H9 (cell line): ENCODE measurements at regions not wholly inside any gene's neighbourhood (a gene's known extent, or its start where the extent isn't known, plus 50 kb on each side); places are given as distances from the start of the nearest gene placed in this dataset.

Experiments used
- DNase-seq: peaks from one replicate; pipeline ENCODE4 v3.0.0-alpha.2; 2017
- H2AFZ ChIP-seq: one replicate; pipeline ENCODE4 v1.6.1; 2013; ENCODE audit warnings: mild to moderate bottlenecking, low read length, control low read depth, moderate library complexity
- H2AK5ac ChIP-seq: 2 replicates; pipeline ENCODE4 v1.6.1; 2013; ENCODE audit warnings: low read length, control low read depth, mixed read lengths; ENCODE audit not compliant: insufficient read length
- H2BK120ac ChIP-seq: one replicate; pipeline ENCODE4 v1.6.1; 2013; ENCODE audit warnings: low read depth, mild to moderate bottlenecking, low read length, control low read depth, inconsistent platforms; ENCODE audit not compliant: poor library complexity, severe bottlenecking
- H2BK12ac ChIP-seq: 2 replicates; pipeline ENCODE4 v1.6.1; 2013; ENCODE audit warnings: low read length, control low read depth, mixed read lengths, low read depth; ENCODE audit not compliant: insufficient read length
- H2BK15ac ChIP-seq: 2 replicates; pipeline ENCODE4 v1.6.1; 2013; ENCODE audit warnings: low read depth, low read length, control low read depth
- H2BK20ac ChIP-seq: one replicate; pipeline ENCODE4 v1.6.1; 2013; ENCODE audit warnings: low read depth, mild to moderate bottlenecking, low read length, control low read depth, inconsistent platforms; ENCODE audit not compliant: poor library complexity, severe bottlenecking
- H2BK5ac ChIP-seq: 2 replicates; pipeline ENCODE4 v1.6.1; 2013; ENCODE audit warnings: low read length, control low read depth, mixed read lengths; ENCODE audit not compliant: insufficient read length
- H3K14ac ChIP-seq: 2 replicates; pipeline ENCODE4 v1.6.1; 2013; ENCODE audit warnings: low read length, control low read depth; ENCODE audit not compliant: insufficient read depth
- H3K18ac ChIP-seq: 2 replicates; pipeline ENCODE4 v1.6.1; 2013; ENCODE audit warnings: low read depth, mild to moderate bottlenecking, mixed read lengths, low read length, control low read depth; ENCODE audit not compliant: insufficient read length
- H3K23ac ChIP-seq: 2 replicates; pipeline ENCODE4 v1.6.1; 2013; ENCODE audit warnings: low read length, control low read depth, mixed read lengths, low read depth; ENCODE audit not compliant: insufficient read length
- H3K23me2 ChIP-seq: 2 replicates; pipeline ENCODE4 v1.6.1; 2013; ENCODE audit warnings: low read depth, mild to moderate bottlenecking, mixed read lengths, low read length, control low read depth; ENCODE audit not compliant: insufficient read length, poor library complexity, severe bottlenecking
- H3K27ac ChIP-seq: 2 replicates; pipeline ENCODE4 v1.5.1; 2013; ENCODE audit warnings: low read length, control low read depth, mixed read lengths, low read depth; ENCODE audit not compliant: insufficient read length
- H3K27me3 ChIP-seq: 2 replicates; pipeline ENCODE4 v1.6.1; 2013; ENCODE audit warnings: low read length, control low read depth, inconsistent platforms; ENCODE audit not compliant: insufficient read depth
- H3K4ac ChIP-seq: 2 replicates; pipeline ENCODE4 v1.6.1; 2013; ENCODE audit warnings: low read depth, mild to moderate bottlenecking, control low read depth, inconsistent platforms, low read length, moderate library complexity
- H3K4me1 ChIP-seq: 2 replicates; pipeline ENCODE4 v1.6.1; 2013; ENCODE audit warnings: low read length, control low read depth, inconsistent platforms; ENCODE audit not compliant: insufficient read depth
- H3K4me2 ChIP-seq: 2 replicates; pipeline ENCODE4 v1.6.1; 2013; ENCODE audit warnings: low read length, control low read depth, mixed read lengths; ENCODE audit not compliant: insufficient read length, insufficient read depth
- H3K56ac ChIP-seq: 2 replicates; pipeline ENCODE4 v1.6.1; 2013; ENCODE audit warnings: low read depth, mild to moderate bottlenecking, mixed read lengths, low read length, control low read depth; ENCODE audit not compliant: insufficient read length
- H3K79me1 ChIP-seq: 2 replicates; pipeline ENCODE4 v1.6.1; 2013; ENCODE audit warnings: low read depth, mild to moderate bottlenecking, moderate library complexity, low read length, control low read depth, inconsistent platforms; ENCODE audit not compliant: insufficient read depth, poor library complexity, severe bottlenecking
- H3K79me2 ChIP-seq: 2 replicates; pipeline ENCODE4 v1.6.1; 2013; ENCODE audit warnings: low read length, control low read depth, inconsistent platforms; ENCODE audit not compliant: insufficient read depth
- H3K9ac ChIP-seq: 2 replicates; pipeline ENCODE4 v1.6.1; 2013; ENCODE audit warnings: low read length, control low read depth, mixed read lengths; ENCODE audit not compliant: insufficient read length; ENCODE audit errors: extremely low read depth
- H3K9me3 ChIP-seq: one replicate; pipeline ENCODE4 v1.6.1; 2013; ENCODE audit warnings: low read depth, low read length, inconsistent platforms; ENCODE audit not compliant: control insufficient read depth
- H3T11ph ChIP-seq: one replicate; pipeline ENCODE4 v1.6.1; 2013; ENCODE audit warnings: mild to moderate bottlenecking, low read length, control low read depth, inconsistent platforms
- H4K20me1 ChIP-seq: one replicate; pipeline ENCODE4 v1.6.1; 2013; ENCODE audit not compliant: control insufficient read depth, insufficient read length, insufficient read depth
- H4K5ac ChIP-seq: 2 replicates; pipeline ENCODE4 v1.6.1; 2013; ENCODE audit warnings: low read depth, mild to moderate bottlenecking, mixed read lengths, low read length, control low read depth; ENCODE audit not compliant: insufficient read length
- H4K8ac ChIP-seq: replicated peaks from 2 replicates; pipeline ENCODE4 v1.6.1; 2013; ENCODE audit warnings: low read length, control low read depth, mixed read lengths, low read depth; ENCODE audit not compliant: insufficient read length
- H4K91ac ChIP-seq: 2 replicates; pipeline ENCODE4 v1.6.1; 2013; ENCODE audit warnings: low read depth, mild to moderate bottlenecking, moderate library complexity, mixed read lengths, low read length, control low read depth; ENCODE audit not compliant: insufficient read length
- H3K27ac Mint-ChIP-seq, 3 experiments: 2 replicates in 2 of 3; 3 replicates in 1 of 3; pipeline ENCODE4 v1.8.0; 2020 to 2021; ENCODE audit warnings: mixed read lengths in 3 of 3, mild to moderate bottlenecking in 1 of 3, moderate library complexity in 1 of 3
- H3K27me3 Mint-ChIP-seq: 2 replicates; pipeline ENCODE4 v1.8.0; 2021; ENCODE audit warnings: low read depth, mild to moderate bottlenecking, moderate library complexity, mixed read lengths
- H3K36me3 Mint-ChIP-seq, 3 experiments: 2 replicates in 2 of 3; 3 replicates in 1 of 3; pipeline ENCODE4 v1.8.0; 2020 to 2021; ENCODE audit warnings: low read depth in 3 of 3, mixed read lengths in 3 of 3; ENCODE audit not compliant: insufficient read depth in 1 of 3
- H3K4me1 Mint-ChIP-seq, 2 experiments: 2 replicates each; pipeline ENCODE4 v1.8.0; 2020; ENCODE audit warnings: mixed read lengths in 2 of 2
- H3K4me3 Mint-ChIP-seq, 2 experiments: 2 replicates in 1 of 2; 3 replicates in 1 of 2; pipeline ENCODE4 v1.8.0; 2020 to 2021; ENCODE audit warnings: mild to moderate bottlenecking in 2 of 2, mixed read lengths in 2 of 2, moderate library complexity in 1 of 2
- H3K9me3 Mint-ChIP-seq, 2 experiments: 2 replicates in 1 of 2; 3 replicates in 1 of 2; pipeline ENCODE4 v1.8.0; 2020; ENCODE audit warnings: mild to moderate bottlenecking in 2 of 2, mixed read lengths in 2 of 2, moderate library complexity in 1 of 2
- WGBS: extraction: QIAGEN DNeasy Blood & Tissue Kit; methylation state at CpG from one replicate; pipeline ENCODE4 v1.1.7; 2013; ENCODE audit warnings: missing lambda C conversion rate, low lambda C conversion rate, mixed read lengths; ENCODE audit not compliant: insufficient read length; ENCODE audit errors: extremely low coverage; 5-methylcytosine and 5-hydroxymethylcytosine counted together
- TF ChIP-seq, protein P1 (sequence below): fragments of 200-600 bp; sonication (generic); conservative IDR thresholded peaks from 3 replicates; pipeline ENCODE4 v1.8.0; 2021; ENCODE audit warnings: antibody characterized with exemption, mild to moderate bottlenecking

GRCh38 chr12:5379749-5380496 lies 52.0 kb upstream of the NTF3 start:
- Histone ChIP-seq H2BK5ac (no peak overlapping the region), H3K79me2 (no peaks in the 10 kb centered on the region), H2BK120ac (no peak overlapping the region), H2BK20ac (no peak overlapping the region), H3K4me1 (peaks cover 5% of the 10 kb centered on the region; the same call in 1 of the 2 replicates), H3K18ac (no peak overlapping the region), H3K27me3 (no peaks in the 10 kb centered on the region), H2BK15ac (no peak overlapping the region), H3T11ph (no peak overlapping the region), H2AK5ac (no peak overlapping the region), H3K4me2 (no peak overlapping the region), H3K14ac (peak overlapping the region; percentile 26; the same call in 1 of the 2 replicates), H4K8ac (no peak overlapping the region), H4K20me1 (no peaks in the 10 kb centered on the region), H2BK12ac (no peak overlapping the region), H2AFZ (no peak overlapping the region), H3K23me2 (no peaks in the 10 kb centered on the region), H3K56ac (no peak overlapping the region), H3K79me1 (no peaks in the 10 kb centered on the region), H3K9ac (no peak overlapping the region), H3K27ac (no peak overlapping the region), H4K5ac (no peak overlapping the region), H3K4ac (no peak overlapping the region), H3K9me3 (no peaks in the 10 kb centered on the region), H3K23ac (no peak overlapping the region), H4K91ac (no peak overlapping the region)
- Mint-ChIP-seq H3K27ac (no peak overlapping the region), H3K27me3 (no peaks in the 10 kb centered on the region), H3K4me3 (no peak overlapping the region), H3K9me3 (no peaks in the 10 kb centered on the region), H3K36me3 (peaks cover 0 to 2% (median 0%) of the 10 kb centered on the region in 3 experiments; a peak in 1 of 7 replicates), H3K4me1 (peaks cover 8 to 9% of the 10 kb centered on the region in 2 experiments)
- TF ChIP-seq, protein P1, sequence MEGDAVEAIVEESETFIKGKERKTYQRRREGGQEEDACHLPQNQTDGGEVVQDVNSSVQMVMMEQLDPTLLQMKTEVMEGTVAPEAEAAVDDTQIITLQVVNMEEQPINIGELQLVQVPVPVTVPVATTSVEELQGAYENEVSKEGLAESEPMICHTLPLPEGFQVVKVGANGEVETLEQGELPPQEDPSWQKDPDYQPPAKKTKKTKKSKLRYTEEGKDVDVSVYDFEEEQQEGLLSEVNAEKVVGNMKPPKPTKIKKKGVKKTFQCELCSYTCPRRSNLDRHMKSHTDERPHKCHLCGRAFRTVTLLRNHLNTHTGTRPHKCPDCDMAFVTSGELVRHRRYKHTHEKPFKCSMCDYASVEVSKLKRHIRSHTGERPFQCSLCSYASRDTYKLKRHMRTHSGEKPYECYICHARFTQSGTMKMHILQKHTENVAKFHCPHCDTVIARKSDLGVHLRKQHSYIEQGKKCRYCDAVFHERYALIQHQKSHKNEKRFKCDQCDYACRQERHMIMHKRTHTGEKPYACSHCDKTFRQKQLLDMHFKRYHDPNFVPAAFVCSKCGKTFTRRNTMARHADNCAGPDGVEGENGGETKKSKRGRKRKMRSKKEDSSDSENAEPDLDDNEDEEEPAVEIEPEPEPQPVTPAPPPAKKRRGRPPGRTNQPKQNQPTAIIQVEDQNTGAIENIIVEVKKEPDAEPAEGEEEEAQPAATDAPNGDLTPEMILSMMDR, result no peak
- DNase-seq, result no peak
- no CpG with 5 or more reads among the region's 10 CpGs for WGBS
